Thyroid gland (tissue), 4 donors: ENCODE measurements at regions not wholly inside any gene's neighbourhood (a gene's known extent, or its start where the extent isn't known, plus 50 kb on each side); places are given as distances from the start of the nearest gene placed in this dataset.

Source experiments
- CTCF ChIP-seq, 6 experiments: fragments of 200-600 bp in 3 of 6; fragments of 450-650 bp in 3 of 6; sonication (generic) in 3 of 6; IDR thresholded peaks; one replicate each; pipeline ENCODE4 v1.5.1; 2016 to 2019; ENCODE audit warnings: antibody characterized with exemption in 6 of 6, mild to moderate bottlenecking in 2 of 6, inconsistent platforms in 1 of 6, moderate library complexity in 1 of 6
- POLR2A ChIP-seq, 2 donors: fragments of 450-650 bp; IDR thresholded peaks; one replicate each; pipeline ENCODE4 v1.6.1; 2017; ENCODE audit warnings: antibody characterized with exemption in 2 of 2, mild to moderate bottlenecking in 2 of 2, moderate library complexity in 1 of 2

DNA sequence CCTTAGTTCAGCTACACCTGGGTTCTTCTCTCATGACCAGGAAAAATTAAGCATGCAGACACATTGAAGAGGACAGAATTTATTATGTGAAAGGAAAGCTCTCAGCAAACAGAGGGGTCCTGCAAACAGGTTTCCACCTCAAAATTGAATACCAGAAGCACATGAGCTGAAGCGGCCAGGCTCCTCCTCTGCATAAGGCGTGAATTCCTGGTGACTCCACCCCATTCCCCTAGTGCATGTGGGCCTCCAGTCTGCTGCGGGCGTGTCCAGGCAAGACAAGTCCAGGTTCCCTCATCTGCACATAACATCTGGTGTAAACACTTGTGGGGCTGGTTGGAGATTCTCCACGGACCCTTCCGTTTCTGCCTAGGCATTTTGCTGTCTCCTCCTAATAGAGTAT, 1156.4 kb downstream of the FOXD4L5 start:
- TF ChIP-seq CTCF (IDR thresholded peaks at IDR 0.05) (no peak), POLR2A (IDR thresholded peaks at IDR 0.05) (no peak)
